Trophoblast cell (in vitro differentiated cells and primary cell): ENCODE measurements at regions not wholly inside any gene's neighbourhood (a gene's known extent, or its start where the extent isn't known, plus 50 kb on each side); places are given as distances from the start of the nearest gene placed in this dataset.

Experiments used
- DNase-seq, 2 donors: peaks; one replicate each; pipeline ENCODE4 v3.0.0-alpha.2; 2016
- H2AFZ ChIP-seq: 2 replicates; pipeline ENCODE4 v1.6.1; 2013; ENCODE audit warnings: low read length, moderate library complexity, mild to moderate bottlenecking; ENCODE audit not compliant: insufficient read depth, poor library complexity
- H2AK5ac ChIP-seq: 2 replicates; pipeline ENCODE4 v1.6.1; 2013; ENCODE audit warnings: mild to moderate bottlenecking, low read length
- H2BK120ac ChIP-seq: 2 replicates; pipeline ENCODE4 v1.6.1; 2013; ENCODE audit warnings: low read length, mild to moderate bottlenecking, moderate library complexity; ENCODE audit not compliant: insufficient read depth, poor library complexity
- H2BK12ac ChIP-seq: 2 replicates; pipeline ENCODE4 v1.6.1; 2013; ENCODE audit warnings: mild to moderate bottlenecking, low read length, moderate library complexity
- H2BK5ac ChIP-seq: 2 replicates; pipeline ENCODE4 v1.6.1; 2013; ENCODE audit warnings: low read length, low read depth, moderate library complexity, mild to moderate bottlenecking; ENCODE audit not compliant: poor library complexity
- H3K14ac ChIP-seq: 2 replicates; pipeline ENCODE4 v1.6.1; 2013; ENCODE audit warnings: mild to moderate bottlenecking, low read length
- H3K18ac ChIP-seq: 2 replicates; pipeline ENCODE4 v1.6.1; 2013; ENCODE audit warnings: mild to moderate bottlenecking, low read length
- H3K23ac ChIP-seq: 2 replicates; pipeline ENCODE4 v1.6.1; 2013; ENCODE audit warnings: low read length
- H3K27ac ChIP-seq: 2 replicates; pipeline ENCODE4 v1.5.1; 2013; ENCODE audit warnings: low read depth, mild to moderate bottlenecking, inconsistent platforms, low read length, moderate library complexity
- H3K27me3 ChIP-seq: 2 replicates; pipeline ENCODE4 v1.6.1; 2013; ENCODE audit warnings: inconsistent platforms, mild to moderate bottlenecking, low read length, moderate library complexity; ENCODE audit not compliant: insufficient read depth
- H3K36me3 ChIP-seq, 2 experiments: 1 replicate in 1 of 2; 2 replicates in 1 of 2; pipeline ENCODE4 v1.6.1; 2013; ENCODE audit warnings: low read length in 2 of 2, mild to moderate bottlenecking in 2 of 2, moderate library complexity in 1 of 2; ENCODE audit not compliant: insufficient read depth in 2 of 2, control insufficient read depth in 1 of 2
- H3K4ac ChIP-seq: 2 replicates; pipeline ENCODE4 v1.6.1; 2013; ENCODE audit warnings: low read depth, mild to moderate bottlenecking, low read length, moderate library complexity
- H3K4me1 ChIP-seq, 2 experiments: 1 replicate in 1 of 2; 2 replicates in 1 of 2; pipeline ENCODE4 v1.6.1; 2013; ENCODE audit warnings: low read length in 2 of 2, mild to moderate bottlenecking in 2 of 2, moderate library complexity in 1 of 2; ENCODE audit not compliant: insufficient read depth in 2 of 2, control insufficient read depth in 1 of 2
- H3K4me2 ChIP-seq: 2 replicates; pipeline ENCODE4 v1.6.1; 2013; ENCODE audit warnings: inconsistent platforms, mild to moderate bottlenecking, low read length, moderate library complexity
- H3K4me3 ChIP-seq: 2 replicates; pipeline ENCODE4 v1.5.1; 2013; ENCODE audit warnings: mild to moderate bottlenecking, low read depth, low read length, inconsistent platforms
- H3K79me1 ChIP-seq: one replicate; pipeline ENCODE4 v1.6.1; 2013; ENCODE audit warnings: low read length
- H3K79me2 ChIP-seq: 2 replicates; pipeline ENCODE4 v1.6.1; 2013; ENCODE audit warnings: low read length, mild to moderate bottlenecking; ENCODE audit not compliant: control insufficient read depth, insufficient read depth, poor library complexity
- H3K9ac ChIP-seq: 2 replicates; pipeline ENCODE4 v1.6.1; 2013; ENCODE audit warnings: mild to moderate bottlenecking, low read length
- H3K9me3 ChIP-seq: 2 replicates; pipeline ENCODE4 v1.6.1; 2013; ENCODE audit warnings: low read depth, mild to moderate bottlenecking, control low read depth, inconsistent platforms, low read length; ENCODE audit not compliant: insufficient read depth
- H4K12ac ChIP-seq: 2 replicates; pipeline ENCODE4 v1.6.1; 2013; ENCODE audit warnings: low read depth, mild to moderate bottlenecking, low read length, moderate library complexity
- H4K8ac ChIP-seq: 2 replicates; pipeline ENCODE4 v1.6.1; 2013; ENCODE audit warnings: low read depth, mild to moderate bottlenecking, low read length, moderate library complexity
- H4K91ac ChIP-seq: one replicate; pipeline ENCODE4 v1.6.1; 2013; ENCODE audit warnings: low read depth, mild to moderate bottlenecking, low read length, moderate library complexity
- WGBS: extraction: QIAGEN DNeasy Blood & Tissue Kit; methylation state at CpG from one replicate; pipeline ENCODE4 v1.1.7; 2013; ENCODE audit warnings: missing lambda C conversion rate; ENCODE audit not compliant: insufficient read length, insufficient coverage; ENCODE audit errors: extremely low coverage; 5-methylcytosine and 5-hydroxymethylcytosine counted together

- no peak overlapping the region for H3K9ac ChIP-seq
- no peaks in the 10 kb centered on the region for H3K79me1 ChIP-seq
- H3K36me3 ChIP-seq, result no peaks in the 10 kb centered on the region
- no peak overlapping the region for H3K4me2 ChIP-seq
- H3K27me3 ChIP-seq, result no peaks in the 10 kb centered on the region
- H2BK12ac ChIP-seq, result no peak overlapping the region
- no peak overlapping the region for H4K8ac ChIP-seq
- no peak overlapping the region for H3K4me3 ChIP-seq
- WGBS, result no CpG with 5 or more reads among the region's 1 CpG
- peaks cover 0 to 3% of the 10 kb centered on the region in 2 experiments for H3K4me1 ChIP-seq
- H3K79me2 ChIP-seq, result no peaks in the 10 kb centered on the region
- peak in 1 of 2 donors; percentile 41 for DNase-seq
- no peak overlapping the region for H2BK5ac ChIP-seq
- H3K9me3 ChIP-seq, result no peaks in the 10 kb centered on the region
- no peak overlapping the region for H3K23ac ChIP-seq
- no peak overlapping the region for H2AK5ac ChIP-seq
- no peak overlapping the region for H3K27ac ChIP-seq
- no peak overlapping the region for H2AFZ ChIP-seq
- no peak overlapping the region for H4K12ac ChIP-seq
- no peak overlapping the region for H3K14ac ChIP-seq
- no peak overlapping the region for H2BK120ac ChIP-seq
- no peak overlapping the region for H3K18ac ChIP-seq
- no peak overlapping the region for H4K91ac ChIP-seq
- H3K4ac ChIP-seq, result no peak overlapping the region
These were observed 57.6 kb downstream of the TENT5A start for GRCh38 chr6:81694855-81695254.

GRCh38 chr6:81694207-81694606 is 58.3 kb downstream of the TENT5A start:
- H3K4me1 ChIP-seq, result peaks cover 0 to 3% of the 10 kb centered on the region in 2 experiments
- no peak overlapping the region for H3K4me2 ChIP-seq
- no peak overlapping the region for H3K4ac ChIP-seq
- H4K12ac ChIP-seq, result no peak overlapping the region
- no peak overlapping the region for H3K14ac ChIP-seq
- no peaks in the 10 kb centered on the region for H3K36me3 ChIP-seq
- no peak overlapping the region for H2BK12ac ChIP-seq
- H2BK5ac ChIP-seq, result no peak overlapping the region
- WGBS, result no CpG with 5 or more reads among the region's 2 CpGs
- H3K18ac ChIP-seq, result no peak overlapping the region
- H3K27ac ChIP-seq, result no peak overlapping the region
- H3K27me3 ChIP-seq, result no peaks in the 10 kb centered on the region
- no peaks in the 10 kb centered on the region for H3K79me2 ChIP-seq
- H4K8ac ChIP-seq, result no peak overlapping the region
- no peaks in the 10 kb centered on the region for H3K79me1 ChIP-seq
- no peak overlapping the region for H3K23ac ChIP-seq
- H3K4me3 ChIP-seq, result no peak overlapping the region
- no peak overlapping the region for H3K9ac ChIP-seq
- no peak overlapping the region for H4K91ac ChIP-seq
- no peak for DNase-seq
- H2BK120ac ChIP-seq, result no peak overlapping the region
- H2AK5ac ChIP-seq, result no peak overlapping the region
- no peak overlapping the region for H2AFZ ChIP-seq
- H3K9me3 ChIP-seq, result no peaks in the 10 kb centered on the region

- Histone ChIP-seq H3K14ac (no peak overlapping the region), H3K23ac (no peak overlapping the region), H2AK5ac (no peak overlapping the region), H3K36me3 (no peaks in the 10 kb centered on the region), H2BK120ac (no peak overlapping the region), H4K8ac (no peak overlapping the region), H3K27ac (no peak overlapping the region), H3K4me1 (peaks cover 0 to 3% of the 10 kb centered on the region in 2 experiments), H4K91ac (no peak overlapping the region), H3K79me2 (no peaks in the 10 kb centered on the region), H2BK5ac (no peak overlapping the region), H3K18ac (no peak overlapping the region), H3K4me2 (no peak overlapping the region), H3K4ac (no peak overlapping the region), H3K27me3 (no peaks in the 10 kb centered on the region), H2BK12ac (no peak overlapping the region), H3K4me3 (no peak overlapping the region), H4K12ac (no peak overlapping the region), H3K79me1 (no peaks in the 10 kb centered on the region), H2AFZ (no peak overlapping the region), H3K9ac (no peak overlapping the region), H3K9me3 (no peaks in the 10 kb centered on the region)
- DNase-seq, result no peak
- no CpG with 5 or more reads among the region's 4 CpGs for WGBS
These were observed 59.2 kb downstream of the TENT5A start for GRCh38 chr6:81693266-81693665.

GRCh38 chr6:81690073-81690472 is 62.4 kb downstream of the TENT5A start:
- peak; percentile 28 to 62 for DNase-seq
- no peak overlapping the region for H3K4ac ChIP-seq
- no peak overlapping the region for H3K18ac ChIP-seq
- H3K36me3 ChIP-seq, result no peaks in the 10 kb centered on the region
- no peak overlapping the region for H3K27ac ChIP-seq
- H3K14ac ChIP-seq, result no peak overlapping the region
- H3K79me2 ChIP-seq, result no peaks in the 10 kb centered on the region
- no peak overlapping the region for H2AFZ ChIP-seq
- no peaks in the 10 kb centered on the region for H3K9me3 ChIP-seq
- H4K8ac ChIP-seq, result no peak overlapping the region
- no peak overlapping the region for H3K4me2 ChIP-seq
- H3K4me1 ChIP-seq, result no peaks in the 10 kb centered on the region
- H3K27me3 ChIP-seq, result no peaks in the 10 kb centered on the region
- no peak overlapping the region for H2BK5ac ChIP-seq
- H2AK5ac ChIP-seq, result no peak overlapping the region
- no peak overlapping the region for H3K9ac ChIP-seq
- no peak overlapping the region for H4K12ac ChIP-seq
- H2BK120ac ChIP-seq, result no peak overlapping the region
- no peak overlapping the region for H3K4me3 ChIP-seq
- no peak overlapping the region for H4K91ac ChIP-seq
- H3K79me1 ChIP-seq, result no peaks in the 10 kb centered on the region
- no peak overlapping the region for H2BK12ac ChIP-seq
- WGBS, result no CpG with 5 or more reads among the region's 1 CpG
- no peak overlapping the region for H3K23ac ChIP-seq
